Fibroblast of lung (primary cell): ENCODE measurements at regions not wholly inside any gene's neighbourhood (a gene's known extent, or its start where the extent isn't known, plus 50 kb on each side); places are given as distances from the start of the nearest gene placed in this dataset.

Experiments used
- DNase-seq, 2 donors: peaks; one replicate each; pipeline versions ENCODE4 v3.0.0 to v3.0.0-alpha.2; 2010; ENCODE audit warnings: low read depth in 2 of 2
- H2AFZ ChIP-seq: 2 replicates; pipeline ENCODE4 v1.5.1; 2012; ENCODE audit warnings: low read length, control low read depth, inconsistent platforms
- H3K27ac ChIP-seq: 2 replicates; pipeline ENCODE4 v1.5.1; 2011; ENCODE audit warnings: low read length, control low read depth; ENCODE audit not compliant: insufficient read depth
- H3K27me3 ChIP-seq: 2 replicates; pipeline ENCODE4 v1.5.1; 2011; ENCODE audit warnings: mild to moderate bottlenecking, low read length; ENCODE audit not compliant: control insufficient read depth, insufficient read depth
- H3K36me3 ChIP-seq: 2 replicates; pipeline ENCODE4 v1.5.1; 2011; ENCODE audit warnings: low read length; ENCODE audit not compliant: control insufficient read depth, insufficient read depth
- H3K4me1 ChIP-seq: 2 replicates; pipeline ENCODE4 v1.5.1; 2011; ENCODE audit warnings: low read length; ENCODE audit not compliant: control insufficient read depth, insufficient read depth; ENCODE audit errors: extremely low read depth
- H3K4me2 ChIP-seq: 2 replicates; pipeline ENCODE4 v1.5.1; 2011; ENCODE audit warnings: low read length, control low read depth; ENCODE audit not compliant: insufficient read depth; ENCODE audit errors: extremely low read depth
- H3K4me3 ChIP-seq, 4 experiments: fragments of 200-600 bp in 1 of 4; sonication (generic) in 1 of 4; replicated peaks in 1 of 4; 2 replicates each; pipeline ENCODE4 v1.5.1; 2011 to 2016; ENCODE audit warnings: low read length in 4 of 4, low read depth in 3 of 4, mild to moderate bottlenecking in 3 of 4, control low read depth in 2 of 4, inconsistent platforms in 1 of 4, mixed read lengths in 1 of 4; ENCODE audit not compliant: insufficient read depth in 1 of 4; ENCODE audit errors: control extremely low read depth in 1 of 4
- H3K79me2 ChIP-seq: 2 replicates; pipeline ENCODE4 v1.5.1; 2012; ENCODE audit warnings: mild to moderate bottlenecking, low read length, inconsistent platforms; ENCODE audit not compliant: control insufficient read depth, insufficient read depth
- H3K9ac ChIP-seq: 2 replicates; pipeline ENCODE4 v1.5.1; 2011; ENCODE audit warnings: mild to moderate bottlenecking, low read length, control low read depth; ENCODE audit not compliant: insufficient read depth
- H3K9me3 ChIP-seq: 2 replicates; pipeline ENCODE4 v1.5.1; 2012; ENCODE audit warnings: low read depth, low read length; ENCODE audit not compliant: control insufficient read depth, insufficient read depth
- H4K20me1 ChIP-seq: 2 replicates; pipeline ENCODE4 v1.5.1; 2011; ENCODE audit warnings: low read length; ENCODE audit not compliant: control insufficient read depth, insufficient read depth; ENCODE audit errors: extremely low read depth
- CTCF ChIP-seq, 2 donors: IDR thresholded peaks in 1 of 2; conservative IDR thresholded peaks in 1 of 2; 1 replicate in 1 of 2; 2 replicates in 1 of 2; pipeline ENCODE4 v1.5.1; 2011 to 2012; ENCODE audit warnings: low read length in 2 of 2, control low read depth in 1 of 2, inconsistent platforms in 1 of 2, low read depth in 1 of 2, mild to moderate bottlenecking in 1 of 2
- EZH2 ChIP-seq: IDR thresholded peaks from 2 replicates; pipeline ENCODE4 v1.5.1; 2012; ENCODE audit warnings: low read length, control low read depth, mild to moderate bottlenecking; ENCODE audit errors: missing control alignments

DNA sequence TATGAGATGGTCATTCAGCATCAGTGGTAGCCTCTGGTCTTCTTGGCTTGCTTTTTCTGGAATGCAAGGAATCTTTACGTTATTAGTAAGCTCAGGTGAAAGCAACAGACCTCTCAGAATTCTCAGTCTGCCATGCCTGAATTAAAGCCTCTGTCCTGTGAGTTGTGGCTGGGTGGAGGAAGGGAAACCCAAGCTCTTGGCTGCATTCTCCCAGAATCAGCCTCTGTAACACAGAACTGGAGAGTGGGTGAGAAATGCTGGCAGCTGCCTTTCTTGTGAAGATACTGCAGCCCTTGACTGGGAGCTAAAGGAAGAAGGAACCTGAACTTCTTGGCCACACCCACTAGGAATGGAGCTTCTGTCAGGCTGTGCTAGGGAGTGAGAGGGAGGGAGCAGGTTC is 505.8 kb downstream of the EPHA3 start:
- H3K9me3 ChIP-seq, result no peaks in the 10 kb centered on the region
- DNase-seq, result no peak
- H3K9ac ChIP-seq, result no peak overlapping the region
- H3K27ac ChIP-seq, result no peak overlapping the region
- H2AFZ ChIP-seq, result no peak overlapping the region
- no peaks in the 10 kb centered on the region for H3K79me2 ChIP-seq
- H4K20me1 ChIP-seq, result no peaks in the 10 kb centered on the region
- no peaks in the 10 kb centered on the region for H3K4me1 ChIP-seq
- no peak overlapping the region for H3K4me2 ChIP-seq
- no peak overlapping the region for H3K4me3 ChIP-seq
- H3K36me3 ChIP-seq, result no peaks in the 10 kb centered on the region
- H3K27me3 ChIP-seq, result no peaks in the 10 kb centered on the region
- TF ChIP-seq CTCF (conservative IDR thresholded peaks at IDR 0.05 in 1 of 2, IDR thresholded peaks at IDR 0.05 in 1 of 2; ENCODE audit: low read depth in 1 of 2, low read length in 2 of 2) (no peak), EZH2 (no peak)

GRCh38 chr3:89617706-89618105 is 510.3 kb downstream of the EPHA3 start:
- no peaks in the 10 kb centered on the region for H3K79me2 ChIP-seq
- H3K27ac ChIP-seq, result no peak overlapping the region
- DNase-seq, result no peak
- TF ChIP-seq EZH2 (no peak), CTCF (conservative IDR thresholded peaks at IDR 0.05 in 1 of 2, IDR thresholded peaks at IDR 0.05 in 1 of 2; ENCODE audit: low read depth in 1 of 2, low read length in 2 of 2) (no peak)
- H3K4me1 ChIP-seq, result no peaks in the 10 kb centered on the region
- H3K9ac ChIP-seq, result no peak overlapping the region
- H3K36me3 ChIP-seq, result no peaks in the 10 kb centered on the region
- H4K20me1 ChIP-seq, result no peaks in the 10 kb centered on the region
- H2AFZ ChIP-seq, result no peak overlapping the region
- no peak overlapping the region for H3K4me3 ChIP-seq
- no peak overlapping the region for H3K4me2 ChIP-seq
- H3K27me3 ChIP-seq, result no peaks in the 10 kb centered on the region
- no peaks in the 10 kb centered on the region for H3K9me3 ChIP-seq

DNA sequence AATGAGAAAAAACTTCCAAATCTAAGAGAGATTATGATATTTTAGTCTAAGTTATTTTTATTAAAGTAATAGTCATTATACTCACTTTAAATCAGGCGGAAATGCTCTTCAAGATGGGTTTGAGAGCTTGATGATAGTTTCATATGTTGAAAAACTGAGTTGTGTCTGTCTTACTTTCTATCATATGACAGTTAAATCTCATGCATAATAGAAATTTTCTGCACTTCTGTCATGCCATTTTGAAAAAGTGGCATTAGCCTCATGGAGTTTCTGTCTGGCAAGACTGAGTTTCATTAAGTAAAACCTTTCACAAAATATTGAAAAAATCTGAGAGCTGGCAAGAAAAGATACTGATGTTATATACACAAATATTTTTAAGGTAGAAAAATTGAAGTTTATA is 511.8 kb downstream of the EPHA3 start:
- Histone ChIP-seq H3K4me1 (no peaks in the 10 kb centered on the region), H2AFZ (no peak overlapping the region), H3K9ac (no peak overlapping the region), H3K79me2 (no peaks in the 10 kb centered on the region), H4K20me1 (no peaks in the 10 kb centered on the region), H3K4me2 (no peak overlapping the region), H3K27ac (no peak overlapping the region), H3K36me3 (no peaks in the 10 kb centered on the region), H3K9me3 (no peaks in the 10 kb centered on the region), H3K4me3 (no peak overlapping the region), H3K27me3 (no peaks in the 10 kb centered on the region)
- no peak for DNase-seq
- no peak for TF ChIP-seq EZH2
- no peak for TF ChIP-seq CTCF (conservative IDR thresholded peaks at IDR 0.05 in 1 of 2, IDR thresholded peaks at IDR 0.05 in 1 of 2; ENCODE audit: low read depth in 1 of 2, low read length in 2 of 2)
